SK-N-SH (cell line): ENCODE measurements at regions not wholly inside any gene's neighbourhood (a gene's known extent, or its start where the extent isn't known, plus 50 kb on each side); places are given as distances from the start of the nearest gene placed in this dataset.

Experiments
- CTCF ChIA-PET: fragments of 300-600, 350-600 bp; formaldehyde crosslinking; extraction: SDS; loops from one replicate; lab custom pipeline; 2021; lab: Yijun Ruan, JAX
- POLR2A ChIA-PET: fragments of 350-600 bp; sonication (Branson Sonifier 250); formaldehyde crosslinking; extraction: SDS; loops from one replicate; lab custom pipeline; 2020; ENCODE audit warnings: antibody characterized with exemption, inconsistent platforms; lab: Yijun Ruan, JAX
- DNase-seq: peaks from one replicate; pipeline ENCODE4 v3.0.0; 2012
- H2AFZ ChIP-seq: fragments of 200-600 bp; sonication (generic); 2 replicates; pipeline ENCODE4 v1.8.1; 2016; ENCODE audit warnings: antibody characterized with exemption, mild to moderate bottlenecking, low read depth
- H3F3A ChIP-seq: fragments of 200-600 bp; sonication (generic); replicated peaks from 2 replicates; pipeline ENCODE3; 2016; ENCODE audit warnings: antibody characterized with exemption, mild to moderate bottlenecking; ENCODE audit not compliant: insufficient read depth
- H3K27ac ChIP-seq, 2 experiments: fragments of 200-500 bp in 1 of 2; fragments of 200-600 bp in 1 of 2; sonication (Bioruptor generic) in 1 of 2; sonication (generic), shearing (Covaris generic) in 1 of 2; 2 replicates each; pipeline versions ENCODE4 v1.5.1 to v1.6.1; 2014 to 2016; ENCODE audit warnings: low read depth in 2 of 2, inconsistent platforms in 1 of 2, low read length in 1 of 2, mild to moderate bottlenecking in 1 of 2, mixed read lengths in 1 of 2
- H3K27me3 ChIP-seq: fragments of 200-600 bp; sonication (generic), shearing (Covaris generic); 2 replicates; pipeline ENCODE4 v1.6.1; 2016; ENCODE audit warnings: mixed run types; ENCODE audit not compliant: insufficient read depth
- H3K36me3 ChIP-seq, 2 experiments: fragments of 200-500 bp in 1 of 2; fragments of 200-600 bp in 1 of 2; sonication (Bioruptor generic) in 1 of 2; sonication (generic) in 1 of 2; replicated peaks in 1 of 2; 2 replicates each; pipeline versions ENCODE3 to v1.5.1; 2014 to 2016; ENCODE audit warnings: low read length in 1 of 2, mild to moderate bottlenecking in 1 of 2; ENCODE audit not compliant: insufficient read depth in 2 of 2, control insufficient read depth in 1 of 2
- H3K4me1 ChIP-seq, 2 experiments: fragments of 200-500 bp in 1 of 2; fragments of 200-600 bp in 1 of 2; sonication (Bioruptor generic) in 1 of 2; sonication (generic), shearing (Covaris generic) in 1 of 2; 2 replicates each; pipeline versions ENCODE4 v1.5.1 to v1.6.1; 2014 to 2016; ENCODE audit warnings: low read depth in 1 of 2, low read length in 1 of 2, mixed run types in 1 of 2; ENCODE audit not compliant: insufficient read depth in 2 of 2, control insufficient read depth in 1 of 2
- H3K4me2 ChIP-seq: fragments of 200-600 bp; sonication (generic), shearing (Covaris generic); 2 replicates; pipeline ENCODE4 v1.6.1; 2017; ENCODE audit warnings: mixed run types
- H3K4me3 ChIP-seq, 2 experiments: fragments of 200-500 bp in 1 of 2; fragments of 200-600 bp in 1 of 2; sonication (Bioruptor generic) in 1 of 2; sonication (generic), shearing (Covaris generic) in 1 of 2; 2 replicates each; pipeline versions ENCODE4 v1.5.1 to v1.8.1; 2014 to 2016; ENCODE audit warnings: low read depth in 2 of 2, inconsistent platforms in 1 of 2, low read length in 1 of 2, mild to moderate bottlenecking in 1 of 2, mixed read lengths in 1 of 2, moderate library complexity in 1 of 2
- H3K79me2 ChIP-seq: fragments of 200-600 bp; sonication (generic); 2 replicates; pipeline ENCODE4 v1.8.1; 2017; ENCODE audit warnings: mild to moderate bottlenecking; ENCODE audit not compliant: insufficient read depth
- H3K9ac ChIP-seq: fragments of 200-600 bp; sonication (generic); 2 replicates; pipeline ENCODE4 v1.6.1; 2017; ENCODE audit warnings: mixed run types
- H3K9me2 ChIP-seq: fragments of 200-600 bp; sonication (generic); 2 replicates; pipeline ENCODE4 v1.6.1; 2017; ENCODE audit warnings: mixed run types
- H3K9me3 ChIP-seq: fragments of 200-600 bp; sonication (generic); 2 replicates; pipeline ENCODE4 v1.6.1; 2017; ENCODE audit warnings: mixed run types, mild to moderate bottlenecking, moderate library complexity
- H4K20me1 ChIP-seq: fragments of 200-600 bp; sonication (generic); 2 replicates; pipeline ENCODE4 v1.6.1; 2017; ENCODE audit warnings: mild to moderate bottlenecking, mixed run types; ENCODE audit not compliant: insufficient read depth
- CHD2 ChIP-seq: fragments of 150-350 bp; IDR thresholded peaks from 2 replicates; pipeline ENCODE4 v1.6.1; 2018; ENCODE audit warnings: low read length; ENCODE audit not compliant: partially characterized antibody
- EP300 ChIP-seq, 2 experiments: IDR thresholded peaks; 2 replicates each; pipeline versions ENCODE4 v1.4.0 to v1.6.1; 2012; ENCODE audit warnings: borderline replicate concordance in 1 of 2, low read depth in 1 of 2, low read length in 1 of 2
- FOSL2 ChIP-seq: IDR thresholded peaks from 2 replicates; pipeline ENCODE4 v1.4.0; 2012; ENCODE audit warnings: low read depth, mild to moderate bottlenecking, moderate library complexity, borderline replicate concordance
- FOXJ3 ChIP-seq: sonication (generic); formaldehyde crosslinking; IDR thresholded peaks from 2 replicates; pipeline ENCODE4 v1.5.1; 2020; ENCODE audit warnings: mild to moderate bottlenecking, missing genetic modification reagents
- FOXM1 ChIP-seq: IDR thresholded peaks from 2 replicates; pipeline ENCODE4 v1.4.0; 2012; ENCODE audit warnings: low read depth, mild to moderate bottlenecking
- GABPA ChIP-seq: IDR thresholded peaks from 2 replicates; pipeline ENCODE4 v1.4.0; 2012; ENCODE audit warnings: low read depth, mild to moderate bottlenecking
- GATA2 ChIP-seq: sonication (generic); formaldehyde crosslinking; IDR thresholded peaks from 2 replicates; pipeline ENCODE4 v1.5.0; 2020; ENCODE audit warnings: mild to moderate bottlenecking, missing genetic modification reagents
- JUND ChIP-seq: IDR thresholded peaks from 2 replicates; pipeline ENCODE4 v1.4.0; 2012
- MEF2A ChIP-seq: IDR thresholded peaks from 2 replicates; pipeline ENCODE4 v1.4.0; 2012; ENCODE audit warnings: low read depth, borderline replicate concordance
- NFIC ChIP-seq: IDR thresholded peaks from 2 replicates; pipeline ENCODE4 v1.4.0; 2012; ENCODE audit warnings: borderline replicate concordance
- POLR2AphosphoS5 ChIP-seq: IDR thresholded peaks from 2 replicates; pipeline ENCODE4 v1.6.1; 2012; ENCODE audit warnings: low read depth, low read length
- RCOR1 ChIP-seq: fragments of 150-350 bp; IDR thresholded peaks from 2 replicates; pipeline ENCODE4 v1.6.1; 2017; ENCODE audit warnings: antibody characterized with exemption, low read length
- RXRA ChIP-seq: IDR thresholded peaks from 2 replicates; pipeline ENCODE4 v1.4.0; 2012; ENCODE audit warnings: low read depth, mild to moderate bottlenecking, borderline replicate concordance
- TCF12 ChIP-seq: IDR thresholded peaks from 2 replicates; pipeline ENCODE4 v1.4.0; 2012
- TEAD4 ChIP-seq: IDR thresholded peaks from 2 replicates; pipeline ENCODE4 v1.4.0; 2012; ENCODE audit warnings: mild to moderate bottlenecking, borderline replicate concordance; ENCODE audit not compliant: insufficient read depth
- WGBS: methylation state at CpG from one replicate; pipeline ENCODE4 v1.1.6; 2017; ENCODE audit warnings: low lambda C conversion rate; 5-methylcytosine and 5-hydroxymethylcytosine counted together
- TF ChIP-seq, protein P1 (sequence below): IDR thresholded peaks from 2 replicates; pipeline ENCODE4 v1.6.1; 2012; ENCODE audit warnings: mild to moderate bottlenecking, low read depth, low read length, moderate library complexity
- TF ChIP-seq, protein P2 (sequence below): IDR thresholded peaks from 2 replicates; pipeline ENCODE4 v1.4.0; 2012; ENCODE audit warnings: low read depth, borderline replicate concordance
- TF ChIP-seq, protein P3 (sequence below): IDR thresholded peaks from 2 replicates; pipeline ENCODE4 v1.4.0; 2012; ENCODE audit warnings: low read depth, borderline replicate concordance
- TF ChIP-seq, protein P4 (sequence below): fragments of 150-350 bp; IDR thresholded peaks from 2 replicates; pipeline ENCODE4 v1.6.1; 2017; ENCODE audit warnings: antibody characterized with exemption, low read length, low read depth, borderline replicate concordance
- TF ChIP-seq, protein P5 (sequence below): IDR thresholded peaks from 2 replicates; pipeline ENCODE4 v1.4.0; 2012; ENCODE audit warnings: low read depth
- TF ChIP-seq, protein P6 (sequence below): IDR thresholded peaks from 2 replicates; pipeline ENCODE4; 2012

DNA sequence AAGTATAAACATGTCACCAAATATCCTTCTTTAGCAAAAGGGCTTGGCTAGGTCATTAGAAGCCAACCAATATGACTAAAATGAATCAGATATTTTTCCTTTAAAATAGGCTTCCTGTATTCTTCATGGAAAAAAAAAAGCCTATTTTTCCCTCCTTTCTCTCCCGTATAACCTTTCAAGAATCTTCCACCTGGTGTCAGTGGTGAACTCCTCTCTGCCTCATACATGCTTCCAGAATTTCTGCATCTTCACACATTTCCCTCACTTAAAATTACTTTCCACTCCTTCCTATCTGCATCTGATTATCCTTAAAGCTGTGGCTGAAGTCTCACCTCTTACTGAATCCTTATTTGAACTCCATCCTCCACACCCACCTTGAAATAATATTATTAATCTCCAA is 116.9 kb upstream of the FANCL start:
- Histone ChIP-seq H3K4me1 (no peaks in the 10 kb centered on the region), H3K27me3 (no peaks in the 10 kb centered on the region), H3K36me3 (no peaks in the 10 kb centered on the region), H4K20me1 (no peaks in the 10 kb centered on the region), H3K4me3 (no peak overlapping the region), H2AFZ (no peak overlapping the region), H3K9ac (no peak overlapping the region), H3K9me2 (no peaks in the 10 kb centered on the region), H3K27ac (no peak overlapping the region), H3K4me2 (no peak overlapping the region), H3K79me2 (no peaks in the 10 kb centered on the region), H3F3A (no peaks in the 10 kb centered on the region), H3K9me3 (no peaks in the 10 kb centered on the region)
- POLR2A ChIA-PET: no interaction called here
- no peak for DNase-seq
- CTCF ChIA-PET: no interaction called here
- 54% methylated on average over 1 of the region's 1 CpG for WGBS
- TF ChIP-seq TEAD4: no peak
- TF ChIP-seq GATA2 (CRISPR knock-in tag): no peak
- TF ChIP-seq, protein P1, sequence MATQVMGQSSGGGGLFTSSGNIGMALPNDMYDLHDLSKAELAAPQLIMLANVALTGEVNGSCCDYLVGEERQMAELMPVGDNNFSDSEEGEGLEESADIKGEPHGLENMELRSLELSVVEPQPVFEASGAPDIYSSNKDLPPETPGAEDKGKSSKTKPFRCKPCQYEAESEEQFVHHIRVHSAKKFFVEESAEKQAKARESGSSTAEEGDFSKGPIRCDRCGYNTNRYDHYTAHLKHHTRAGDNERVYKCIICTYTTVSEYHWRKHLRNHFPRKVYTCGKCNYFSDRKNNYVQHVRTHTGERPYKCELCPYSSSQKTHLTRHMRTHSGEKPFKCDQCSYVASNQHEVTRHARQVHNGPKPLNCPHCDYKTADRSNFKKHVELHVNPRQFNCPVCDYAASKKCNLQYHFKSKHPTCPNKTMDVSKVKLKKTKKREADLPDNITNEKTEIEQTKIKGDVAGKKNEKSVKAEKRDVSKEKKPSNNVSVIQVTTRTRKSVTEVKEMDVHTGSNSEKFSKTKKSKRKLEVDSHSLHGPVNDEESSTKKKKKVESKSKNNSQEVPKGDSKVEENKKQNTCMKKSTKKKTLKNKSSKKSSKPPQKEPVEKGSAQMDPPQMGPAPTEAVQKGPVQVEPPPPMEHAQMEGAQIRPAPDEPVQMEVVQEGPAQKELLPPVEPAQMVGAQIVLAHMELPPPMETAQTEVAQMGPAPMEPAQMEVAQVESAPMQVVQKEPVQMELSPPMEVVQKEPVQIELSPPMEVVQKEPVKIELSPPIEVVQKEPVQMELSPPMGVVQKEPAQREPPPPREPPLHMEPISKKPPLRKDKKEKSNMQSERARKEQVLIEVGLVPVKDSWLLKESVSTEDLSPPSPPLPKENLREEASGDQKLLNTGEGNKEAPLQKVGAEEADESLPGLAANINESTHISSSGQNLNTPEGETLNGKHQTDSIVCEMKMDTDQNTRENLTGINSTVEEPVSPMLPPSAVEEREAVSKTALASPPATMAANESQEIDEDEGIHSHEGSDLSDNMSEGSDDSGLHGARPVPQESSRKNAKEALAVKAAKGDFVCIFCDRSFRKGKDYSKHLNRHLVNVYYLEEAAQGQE: no peak
- TF ChIP-seq EP300 (IDR thresholded peaks at IDR 0.05; ENCODE audit: borderline replicate concordance in 1 of 2, low read depth in 1 of 2, low read length in 1 of 2): no peak
- TF ChIP-seq JUND: no peak
- TF ChIP-seq FOSL2: no peak
- no peak for TF ChIP-seq CHD2

DNA sequence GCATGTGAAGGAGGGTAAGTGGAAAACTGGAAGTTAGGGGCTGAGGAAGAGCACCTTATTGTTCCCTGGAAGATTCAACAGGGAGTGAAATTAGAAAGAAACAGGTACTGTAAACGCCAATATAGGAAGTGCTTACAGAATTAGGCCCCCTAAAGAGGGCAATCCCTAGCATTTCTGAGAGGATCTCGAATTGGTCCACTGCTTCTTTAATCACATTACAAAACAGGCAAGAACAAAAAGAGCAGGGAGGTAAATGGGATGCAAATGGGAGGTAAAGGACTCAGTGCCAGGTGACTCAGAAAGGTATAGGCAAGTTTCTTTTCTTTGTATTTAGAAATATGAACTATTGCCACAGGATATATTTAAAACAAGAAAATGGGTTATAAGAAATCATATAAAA is 116.4 kb upstream of the FANCL start:
- 12% methylated on average over 2 of the region's 2 CpGs for WGBS
- CTCF ChIA-PET: no interaction called here
- TF ChIP-seq MEF2A: no peak
- TF ChIP-seq, protein P2, sequence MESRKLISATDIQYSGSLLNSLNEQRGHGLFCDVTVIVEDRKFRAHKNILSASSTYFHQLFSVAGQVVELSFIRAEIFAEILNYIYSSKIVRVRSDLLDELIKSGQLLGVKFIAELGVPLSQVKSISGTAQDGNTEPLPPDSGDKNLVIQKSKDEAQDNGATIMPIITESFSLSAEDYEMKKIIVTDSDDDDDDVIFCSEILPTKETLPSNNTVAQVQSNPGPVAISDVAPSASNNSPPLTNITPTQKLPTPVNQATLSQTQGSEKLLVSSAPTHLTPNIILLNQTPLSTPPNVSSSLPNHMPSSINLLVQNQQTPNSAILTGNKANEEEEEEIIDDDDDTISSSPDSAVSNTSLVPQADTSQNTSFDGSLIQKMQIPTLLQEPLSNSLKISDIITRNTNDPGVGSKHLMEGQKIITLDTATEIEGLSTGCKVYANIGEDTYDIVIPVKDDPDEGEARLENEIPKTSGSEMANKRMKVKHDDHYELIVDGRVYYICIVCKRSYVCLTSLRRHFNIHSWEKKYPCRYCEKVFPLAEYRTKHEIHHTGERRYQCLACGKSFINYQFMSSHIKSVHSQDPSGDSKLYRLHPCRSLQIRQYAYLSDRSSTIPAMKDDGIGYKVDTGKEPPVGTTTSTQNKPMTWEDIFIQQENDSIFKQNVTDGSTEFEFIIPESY: no peak
- TF ChIP-seq NFIC: no peak
- TF ChIP-seq, protein P3, sequence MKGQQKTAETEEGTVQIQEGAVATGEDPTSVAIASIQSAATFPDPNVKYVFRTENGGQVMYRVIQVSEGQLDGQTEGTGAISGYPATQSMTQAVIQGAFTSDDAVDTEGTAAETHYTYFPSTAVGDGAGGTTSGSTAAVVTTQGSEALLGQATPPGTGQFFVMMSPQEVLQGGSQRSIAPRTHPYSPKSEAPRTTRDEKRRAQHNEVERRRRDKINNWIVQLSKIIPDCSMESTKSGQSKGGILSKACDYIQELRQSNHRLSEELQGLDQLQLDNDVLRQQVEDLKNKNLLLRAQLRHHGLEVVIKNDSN: no peak
- TF ChIP-seq TCF12: no peak
- no peak for TF ChIP-seq RXRA
- TF ChIP-seq, protein P4, sequence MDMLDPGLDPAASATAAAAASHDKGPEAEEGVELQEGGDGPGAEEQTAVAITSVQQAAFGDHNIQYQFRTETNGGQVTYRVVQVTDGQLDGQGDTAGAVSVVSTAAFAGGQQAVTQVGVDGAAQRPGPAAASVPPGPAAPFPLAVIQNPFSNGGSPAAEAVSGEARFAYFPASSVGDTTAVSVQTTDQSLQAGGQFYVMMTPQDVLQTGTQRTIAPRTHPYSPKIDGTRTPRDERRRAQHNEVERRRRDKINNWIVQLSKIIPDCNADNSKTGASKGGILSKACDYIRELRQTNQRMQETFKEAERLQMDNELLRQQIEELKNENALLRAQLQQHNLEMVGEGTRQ: no peak
- TF ChIP-seq GABPA: no peak
- TF ChIP-seq FOXM1: no peak
- TF ChIP-seq, protein P5, sequence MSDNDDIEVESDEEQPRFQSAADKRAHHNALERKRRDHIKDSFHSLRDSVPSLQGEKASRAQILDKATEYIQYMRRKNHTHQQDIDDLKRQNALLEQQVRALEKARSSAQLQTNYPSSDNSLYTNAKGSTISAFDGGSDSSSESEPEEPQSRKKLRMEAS: no peak
- TF ChIP-seq, protein P6, sequence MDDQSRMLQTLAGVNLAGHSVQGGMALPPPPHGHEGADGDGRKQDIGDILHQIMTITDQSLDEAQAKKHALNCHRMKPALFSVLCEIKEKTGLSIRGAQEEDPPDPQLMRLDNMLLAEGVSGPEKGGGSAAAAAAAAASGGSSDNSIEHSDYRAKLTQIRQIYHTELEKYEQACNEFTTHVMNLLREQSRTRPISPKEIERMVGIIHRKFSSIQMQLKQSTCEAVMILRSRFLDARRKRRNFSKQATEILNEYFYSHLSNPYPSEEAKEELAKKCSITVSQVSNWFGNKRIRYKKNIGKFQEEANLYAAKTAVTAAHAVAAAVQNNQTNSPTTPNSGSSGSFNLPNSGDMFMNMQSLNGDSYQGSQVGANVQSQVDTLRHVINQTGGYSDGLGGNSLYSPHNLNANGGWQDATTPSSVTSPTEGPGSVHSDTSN: no peak
- no peak for TF ChIP-seq RCOR1
- no peak for TF ChIP-seq JUND
- TF ChIP-seq POLR2AphosphoS5: no peak
- no peak for TF ChIP-seq FOXJ3 (CRISPR knock-in tag)

More for the DNA sequence above, 116.4 kb upstream of the FANCL start:
- Histone ChIP-seq H2AFZ (no peak overlapping the region), H3K9ac (no peak overlapping the region), H3F3A (no peaks in the 10 kb centered on the region), H3K4me3 (no peak overlapping the region), H3K36me3 (no peaks in the 10 kb centered on the region), H3K79me2 (no peaks in the 10 kb centered on the region), H3K27ac (no peak overlapping the region), H4K20me1 (no peaks in the 10 kb centered on the region), H3K27me3 (no peaks in the 10 kb centered on the region), H3K4me2 (no peak overlapping the region), H3K9me2 (no peaks in the 10 kb centered on the region), H3K9me3 (no peaks in the 10 kb centered on the region), H3K4me1 (no peaks in the 10 kb centered on the region)
- no peak for DNase-seq
- POLR2A ChIA-PET: no interaction called here
